Neural cell (in vitro differentiated cells): ENCODE measurements at regions not wholly inside any gene's neighbourhood (a gene's known extent, or its start where the extent isn't known, plus 50 kb on each side); places are given as distances from the start of the nearest gene placed in this dataset.

Experiments used
- H2AFZ ChIP-seq: fragments of 200-600, 300-800 bp; sonication (generic), shearing (Covaris generic); 2 replicates; pipeline ENCODE4 v1.6.0; 2014; ENCODE audit warnings: low read depth, mild to moderate bottlenecking, antibody characterized with exemption, low read length, moderate library complexity
- H3F3A ChIP-seq: fragments of 200-600 bp; shearing (Covaris generic); 2 replicates; pipeline ENCODE4 v1.6.1; 2016; ENCODE audit warnings: mild to moderate bottlenecking, moderate library complexity, mixed read lengths, antibody characterized with exemption, low read length; ENCODE audit not compliant: insufficient read depth, poor library complexity, severe bottlenecking
- H3K27ac ChIP-seq: fragments of 200-600, 300-800 bp; sonication (generic), shearing (Covaris generic); 2 replicates; pipeline ENCODE4 v1.5.1; 2014; ENCODE audit warnings: mild to moderate bottlenecking, low read length, moderate library complexity
- H3K27me3 ChIP-seq: fragments of 300-800, 200-600 bp; sonication (generic), shearing (Covaris generic); 2 replicates; pipeline ENCODE4 v1.6.0; 2014; ENCODE audit warnings: mild to moderate bottlenecking, low read depth, low read length, moderate library complexity; ENCODE audit not compliant: insufficient read depth
- H3K36me3 ChIP-seq: fragments of 300-800, 200-600 bp; sonication (generic), shearing (Covaris generic); 2 replicates; pipeline ENCODE4 v1.5.1; 2014; ENCODE audit warnings: mild to moderate bottlenecking, antibody characterized with exemption, low read length, moderate library complexity; ENCODE audit not compliant: insufficient read depth
- H3K4me2 ChIP-seq: fragments of 300-800, 200-600 bp; sonication (generic), shearing (Covaris generic); 2 replicates; pipeline ENCODE4 v1.6.0; 2014; ENCODE audit warnings: mild to moderate bottlenecking, low read length
- H3K4me3 ChIP-seq: fragments of 300-800, 200-600 bp; sonication (generic), shearing (Covaris generic); 2 replicates; pipeline ENCODE4 v1.5.1; 2014; ENCODE audit warnings: mild to moderate bottlenecking, low read length, moderate library complexity
- H3K79me2 ChIP-seq: fragments of 200-600 bp; shearing (Covaris generic); replicated peaks from 2 replicates; pipeline ENCODE4 v1.6.0; 2014; ENCODE audit warnings: mild to moderate bottlenecking, low read length, moderate library complexity; ENCODE audit not compliant: insufficient read depth
- H3K9ac ChIP-seq: fragments of 300-800, 200-600 bp; sonication (generic), shearing (Covaris generic); 2 replicates; pipeline ENCODE4 v1.6.1; 2016; ENCODE audit warnings: mild to moderate bottlenecking, low read length, mixed read lengths
- H3K9me2 ChIP-seq: fragments of 200-600 bp; shearing (Covaris generic); 2 replicates; pipeline ENCODE4 v1.6.1; 2016; ENCODE audit warnings: mild to moderate bottlenecking, low read length, mixed read lengths; ENCODE audit not compliant: insufficient read depth
- H3K9me3 ChIP-seq: fragments of 200-600, 300-800 bp; sonication (generic), shearing (Covaris generic); 2 replicates; pipeline ENCODE4 v1.6.1; 2016; ENCODE audit warnings: mild to moderate bottlenecking, mixed run types, low read length, moderate library complexity, mixed read lengths
- H4K20me1 ChIP-seq: fragments of 200-600 bp; shearing (Covaris generic); 2 replicates; pipeline ENCODE4 v1.6.1; 2016; ENCODE audit warnings: mild to moderate bottlenecking, mixed run types; ENCODE audit not compliant: insufficient read depth
- CTCF ChIP-seq: fragments of 450-650 bp; IDR thresholded peaks from 2 replicates; pipeline ENCODE4 v1.5.1; 2014; ENCODE audit warnings: antibody characterized with exemption, mild to moderate bottlenecking, moderate library complexity; ENCODE audit not compliant: poor library complexity, severe bottlenecking
- EP300 ChIP-seq: fragments of 450-650 bp; conservative IDR thresholded peaks from 2 replicates; pipeline ENCODE4 v1.6.1; 2014; ENCODE audit warnings: antibody characterized with exemption, mild to moderate bottlenecking, moderate library complexity; ENCODE audit not compliant: poor library complexity, severe bottlenecking
- EZH2 ChIP-seq: fragments of 200-600, 300-800 bp; shearing (Covaris generic), sonication (generic); IDR thresholded peaks from 2 replicates; pipeline ENCODE4 v1.6.1; 2014; ENCODE audit warnings: antibody characterized with exemption, low read length, borderline replicate concordance, mild to moderate bottlenecking; ENCODE audit not compliant: insufficient read depth, poor library complexity, severe bottlenecking
- MXI1 ChIP-seq: fragments of 450-650 bp; conservative IDR thresholded peaks from 2 replicates; pipeline ENCODE4 v1.6.1; 2014; ENCODE audit warnings: antibody characterized with exemption, mild to moderate bottlenecking; ENCODE audit not compliant: poor library complexity, severe bottlenecking
- POLR2AphosphoS5 ChIP-seq: IDR thresholded peaks from 2 replicates; pipeline ENCODE4 v1.6.1; 2012
- RAD21 ChIP-seq: fragments of 450-650 bp; conservative IDR thresholded peaks from 2 replicates; pipeline ENCODE4 v1.6.1; 2014; ENCODE audit warnings: antibody characterized with exemption, mild to moderate bottlenecking, moderate library complexity
- SMC3 ChIP-seq: fragments of 450-650 bp; conservative IDR thresholded peaks from 2 replicates; pipeline ENCODE4 v1.6.1; 2014; ENCODE audit warnings: antibody characterized with exemption, mild to moderate bottlenecking, moderate library complexity; ENCODE audit not compliant: poor library complexity
- TAF1 ChIP-seq: IDR thresholded peaks from 2 replicates; pipeline ENCODE4 v1.6.1; 2012; ENCODE audit warnings: low read depth
- TF ChIP-seq, protein P1 (sequence below): IDR thresholded peaks from 2 replicates; pipeline ENCODE4 v1.6.1; 2012; ENCODE audit warnings: borderline replicate concordance

- no peak overlapping the region for H3K4me2 ChIP-seq
- H3K27me3 ChIP-seq, result no peaks in the 10 kb centered on the region
- H2AFZ ChIP-seq, result no peak overlapping the region
- no peak overlapping the region for H3K9ac ChIP-seq
- no peaks in the 10 kb centered on the region for H3K9me2 ChIP-seq
- no peaks in the 10 kb centered on the region for H3K79me2 ChIP-seq
- no peak overlapping the region for H3K27ac ChIP-seq
- no peaks in the 10 kb centered on the region for H3F3A ChIP-seq
- no peak overlapping the region for H3K4me3 ChIP-seq
- H4K20me1 ChIP-seq, result no peaks in the 10 kb centered on the region
- no peaks in the 10 kb centered on the region for H3K36me3 ChIP-seq
- no peaks in the 10 kb centered on the region for H3K9me3 ChIP-seq
- TF ChIP-seq EP300 (no peak), TAF1 (no peak), SMC3 (no peak), EZH2 (no peak), CTCF (no peak), RAD21 (no peak), MXI1 (no peak), POLR2AphosphoS5 (no peak)
- TF ChIP-seq, protein P1, sequence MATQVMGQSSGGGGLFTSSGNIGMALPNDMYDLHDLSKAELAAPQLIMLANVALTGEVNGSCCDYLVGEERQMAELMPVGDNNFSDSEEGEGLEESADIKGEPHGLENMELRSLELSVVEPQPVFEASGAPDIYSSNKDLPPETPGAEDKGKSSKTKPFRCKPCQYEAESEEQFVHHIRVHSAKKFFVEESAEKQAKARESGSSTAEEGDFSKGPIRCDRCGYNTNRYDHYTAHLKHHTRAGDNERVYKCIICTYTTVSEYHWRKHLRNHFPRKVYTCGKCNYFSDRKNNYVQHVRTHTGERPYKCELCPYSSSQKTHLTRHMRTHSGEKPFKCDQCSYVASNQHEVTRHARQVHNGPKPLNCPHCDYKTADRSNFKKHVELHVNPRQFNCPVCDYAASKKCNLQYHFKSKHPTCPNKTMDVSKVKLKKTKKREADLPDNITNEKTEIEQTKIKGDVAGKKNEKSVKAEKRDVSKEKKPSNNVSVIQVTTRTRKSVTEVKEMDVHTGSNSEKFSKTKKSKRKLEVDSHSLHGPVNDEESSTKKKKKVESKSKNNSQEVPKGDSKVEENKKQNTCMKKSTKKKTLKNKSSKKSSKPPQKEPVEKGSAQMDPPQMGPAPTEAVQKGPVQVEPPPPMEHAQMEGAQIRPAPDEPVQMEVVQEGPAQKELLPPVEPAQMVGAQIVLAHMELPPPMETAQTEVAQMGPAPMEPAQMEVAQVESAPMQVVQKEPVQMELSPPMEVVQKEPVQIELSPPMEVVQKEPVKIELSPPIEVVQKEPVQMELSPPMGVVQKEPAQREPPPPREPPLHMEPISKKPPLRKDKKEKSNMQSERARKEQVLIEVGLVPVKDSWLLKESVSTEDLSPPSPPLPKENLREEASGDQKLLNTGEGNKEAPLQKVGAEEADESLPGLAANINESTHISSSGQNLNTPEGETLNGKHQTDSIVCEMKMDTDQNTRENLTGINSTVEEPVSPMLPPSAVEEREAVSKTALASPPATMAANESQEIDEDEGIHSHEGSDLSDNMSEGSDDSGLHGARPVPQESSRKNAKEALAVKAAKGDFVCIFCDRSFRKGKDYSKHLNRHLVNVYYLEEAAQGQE, result no peak
These were observed 362.3 kb upstream of the PRR16 start for GRCh38 chr5:120101771-120102170.

GRCh38 chr5:120103495-120103894, 360.6 kb upstream of the PRR16 start:
- Histone ChIP-seq H3K4me3 (no peak overlapping the region), H4K20me1 (no peaks in the 10 kb centered on the region), H3K79me2 (no peaks in the 10 kb centered on the region), H3K36me3 (no peaks in the 10 kb centered on the region), H3F3A (no peaks in the 10 kb centered on the region), H3K9me3 (no peaks in the 10 kb centered on the region), H3K9ac (no peak overlapping the region), H3K9me2 (no peaks in the 10 kb centered on the region), H3K27me3 (no peaks in the 10 kb centered on the region), H3K27ac (no peak overlapping the region), H2AFZ (no peak overlapping the region), H3K4me2 (no peak overlapping the region)
- TF ChIP-seq, protein P1, result no peak
- no peak for TF ChIP-seq POLR2AphosphoS5
- TF ChIP-seq MXI1, result no peak
- TF ChIP-seq RAD21, result no peak
- TF ChIP-seq TAF1, result no peak
- no peak for TF ChIP-seq EZH2
